SU-DHL-6 (cell line): ENCODE measurements at regions not wholly inside any gene's neighbourhood (a gene's known extent, or its start where the extent isn't known, plus 50 kb on each side); places are given as distances from the start of the nearest gene placed in this dataset.

ENCODE experiments used
- H2AFZ ChIP-seq: fragments of 200-600 bp; sonication (generic); 2 replicates; pipeline ENCODE4 v1.6.1; 2014; ENCODE audit warnings: low read depth, mild to moderate bottlenecking, moderate library complexity, mixed read lengths, antibody characterized with exemption, low read length; ENCODE audit not compliant: severe bottlenecking
- H3F3A ChIP-seq: fragments of 200-600 bp; shearing (Covaris generic); 2 replicates; pipeline ENCODE4 v1.6.0; 2016; ENCODE audit warnings: antibody characterized with exemption, mild to moderate bottlenecking; ENCODE audit not compliant: insufficient read depth
- H3K27ac ChIP-seq: fragments of 200-600 bp; sonication (generic); 2 replicates; pipeline ENCODE4 v1.5.1; 2016; ENCODE audit warnings: low read depth, mild to moderate bottlenecking, low read length, moderate library complexity, mixed read lengths
- H3K27me3 ChIP-seq: fragments of 200-600 bp; sonication (generic), shearing (Covaris generic); 2 replicates; pipeline ENCODE4 v1.6.0; 2014; ENCODE audit warnings: mild to moderate bottlenecking, low read length
- H3K36me3 ChIP-seq: fragments of 200-600 bp; sonication (generic); 2 replicates; pipeline ENCODE4 v1.6.1; 2014; ENCODE audit warnings: mild to moderate bottlenecking, low read length, mixed read lengths
- H3K4me2 ChIP-seq: fragments of 300-600, 200-600 bp; shearing (Covaris generic), sonication (generic); 2 replicates; pipeline ENCODE4 v1.6.0; 2014; ENCODE audit warnings: low read length, low read depth, mild to moderate bottlenecking; ENCODE audit not compliant: poor library complexity, severe bottlenecking
- H3K4me3 ChIP-seq: fragments of 200-600 bp; sonication (generic); 2 replicates; pipeline ENCODE4 v1.5.1; 2014; ENCODE audit warnings: antibody characterized with exemption, low read length, mild to moderate bottlenecking, mixed read lengths; ENCODE audit not compliant: insufficient read depth, poor library complexity, severe bottlenecking
- H3K79me2 ChIP-seq: fragments of 200-600 bp; sonication (generic); 2 replicates; pipeline ENCODE4 v1.6.1; 2014; ENCODE audit warnings: mild to moderate bottlenecking, low read length, moderate library complexity; ENCODE audit not compliant: insufficient read depth
- H3K9ac ChIP-seq: fragments of 200-600 bp; sonication (generic); 2 replicates; pipeline ENCODE4 v1.7.0; 2014; ENCODE audit warnings: mild to moderate bottlenecking, low read length
- H3K9me2 ChIP-seq: fragments of 200-600 bp; sonication (generic); replicated peaks from 2 replicates; pipeline ENCODE4 v1.6.1; 2014; ENCODE audit warnings: low read length; ENCODE audit not compliant: insufficient read depth
- H3K9me3 ChIP-seq: fragments of 200-600 bp; sonication (generic); 2 replicates; pipeline ENCODE4 v1.6.1; 2014; ENCODE audit warnings: low read length, mixed read lengths; ENCODE audit not compliant: insufficient read depth
- H4K20me1 ChIP-seq: fragments of 200-600 bp; sonication (generic); 2 replicates; pipeline ENCODE4 v1.6.1; 2014; ENCODE audit warnings: low read depth, mild to moderate bottlenecking, antibody characterized with exemption, low read length, moderate library complexity, mixed read lengths
- CTCF ChIP-seq: fragments of 200-600 bp; sonication (generic); IDR thresholded peaks from one replicate; pipeline ENCODE4 v1.5.1; 2017; ENCODE audit warnings: antibody characterized with exemption, mild to moderate bottlenecking, low read length, moderate library complexity; ENCODE audit not compliant: insufficient read depth, poor library complexity, severe bottlenecking
- EZH2phosphoT487 ChIP-seq: fragments of 200-600 bp; sonication (generic), shearing (Covaris generic); conservative IDR thresholded peaks from 2 replicates; pipeline ENCODE4 v1.6.1; 2018; ENCODE audit warnings: mild to moderate bottlenecking, antibody characterized with exemption, low read length, moderate library complexity, mixed read lengths

- Histone ChIP-seq H3K9me2 (no peaks in the 10 kb centered on the region; the same call in 1 of the 2 replicates), H4K20me1 (no peaks in the 10 kb centered on the region), H3F3A (no peaks in the 10 kb centered on the region), H3K27me3 (no peaks in the 10 kb centered on the region), H2AFZ (no peak overlapping the region), H3K9me3 (no peaks in the 10 kb centered on the region), H3K36me3 (no peaks in the 10 kb centered on the region), H3K4me2 (no peak overlapping the region), H3K4me3 (no peak overlapping the region), H3K79me2 (no peaks in the 10 kb centered on the region), H3K9ac (no peak overlapping the region), H3K27ac (no peak overlapping the region)
- TF ChIP-seq CTCF (no peak), EZH2phosphoT487 (no peak)
Observed at GRCh38 chr6:115634131-115634530, 426.6 kb downstream of the FRK start.

- Histone ChIP-seq H3K27ac (no peak overlapping the region), H4K20me1 (no peaks in the 10 kb centered on the region), H3K36me3 (no peaks in the 10 kb centered on the region), H3K9me3 (no peaks in the 10 kb centered on the region; the same call in 1 of the 2 replicates), H3K4me2 (no peak overlapping the region), H3K9me2 (no peaks in the 10 kb centered on the region), H3K4me3 (no peak overlapping the region), H2AFZ (no peak overlapping the region), H3K79me2 (no peaks in the 10 kb centered on the region), H3F3A (no peaks in the 10 kb centered on the region), H3K27me3 (no peaks in the 10 kb centered on the region), H3K9ac (no peak overlapping the region)
- no peak for TF ChIP-seq EZH2phosphoT487
- TF ChIP-seq CTCF, result no peak
Observed at GRCh38 chr6:115631028-115631427, 429.7 kb downstream of the FRK start.

- no peak overlapping the region for H2AFZ ChIP-seq
- no peak overlapping the region for H3K4me3 ChIP-seq
- no peaks in the 10 kb centered on the region for H3K79me2 ChIP-seq
- no peaks in the 10 kb centered on the region; the same call in 1 of the 2 replicates for H3K9me3 ChIP-seq
- H3K36me3 ChIP-seq, result no peaks in the 10 kb centered on the region
- no peak overlapping the region for H3K9ac ChIP-seq
- no peaks in the 10 kb centered on the region for H4K20me1 ChIP-seq
- no peaks in the 10 kb centered on the region for H3F3A ChIP-seq
- H3K27me3 ChIP-seq, result no peaks in the 10 kb centered on the region
- H3K4me2 ChIP-seq, result no peak overlapping the region
- TF ChIP-seq EZH2phosphoT487 (no peak), CTCF (no peak)
- no peak overlapping the region for H3K27ac ChIP-seq
- H3K9me2 ChIP-seq, result no peaks in the 10 kb centered on the region
Observed at GRCh38 chr6:115630424-115631024, 430.2 kb downstream of the FRK start.
